ENCODE measurements at regions not wholly inside any gene's neighbourhood (a gene's known extent, or its start where the extent isn't known, plus 50 kb on each side); places are given as distances from the start of the nearest gene placed in this dataset.

DNA sequence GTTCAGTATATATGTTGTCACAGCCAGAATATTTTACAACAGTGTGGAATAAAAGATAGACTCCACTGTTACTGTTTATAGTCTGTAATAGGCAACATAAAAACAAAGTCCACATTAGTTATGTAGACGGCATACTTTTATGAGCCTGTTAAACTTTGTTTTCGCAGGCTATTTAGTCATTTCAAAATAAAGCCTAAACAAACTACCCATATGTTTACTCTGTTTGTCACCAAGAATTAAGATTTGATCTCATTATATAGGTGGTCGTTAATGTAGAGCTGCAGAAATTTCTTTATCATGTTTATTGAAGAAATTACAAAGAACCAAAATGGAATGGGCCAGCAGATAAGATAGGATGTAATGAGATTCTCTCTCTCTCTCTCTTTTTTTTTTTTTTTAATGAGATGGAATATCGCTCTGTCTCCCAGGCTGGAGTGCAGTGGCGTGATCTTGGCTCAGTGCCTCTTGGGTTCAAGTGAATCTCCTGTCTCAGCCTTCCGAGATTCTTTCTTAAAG lies 943.8 kb upstream of the SOX9 start:
- 100% methylated on average over 3 of the region's 6 CpGs for WGBS (ENCODE audit: insufficient coverage)
- H3K27ac ChIP-seq (ENCODE audit: low read length in 2 of 2): no peak overlapping the region
- no peak overlapping the region for H3K4me3 ChIP-seq (ENCODE audit: control extremely low read depth in 1 of 5, extremely low read depth in 1 of 5, insufficient read depth in 1 of 5, low read depth in 2 of 5, low read length in 4 of 5)
- no peaks in the 10 kb centered on the region for H3K4me1 Mint-ChIP-seq
- H2AFZ ChIP-seq (ENCODE audit: insufficient read depth, low read depth, low read length, poor library complexity, severe bottlenecking): no peak overlapping the region
- no peaks in the 10 kb centered on the region for H4K20me1 ChIP-seq (ENCODE audit: control insufficient read depth, insufficient read depth, low read length, poor library complexity, severe bottlenecking)
- POLR2A ChIA-PET: no interaction called here
- H3K36me3 ChIP-seq (replicated peaks in 1 of 2; ENCODE audit: control extremely low read depth in 1 of 2, control insufficient read depth in 1 of 2, extremely low read depth in 1 of 2, insufficient read depth in 2 of 2, low read length in 1 of 2): no peaks in the 10 kb centered on the region
- TF ChIP-seq, protein P1, sequence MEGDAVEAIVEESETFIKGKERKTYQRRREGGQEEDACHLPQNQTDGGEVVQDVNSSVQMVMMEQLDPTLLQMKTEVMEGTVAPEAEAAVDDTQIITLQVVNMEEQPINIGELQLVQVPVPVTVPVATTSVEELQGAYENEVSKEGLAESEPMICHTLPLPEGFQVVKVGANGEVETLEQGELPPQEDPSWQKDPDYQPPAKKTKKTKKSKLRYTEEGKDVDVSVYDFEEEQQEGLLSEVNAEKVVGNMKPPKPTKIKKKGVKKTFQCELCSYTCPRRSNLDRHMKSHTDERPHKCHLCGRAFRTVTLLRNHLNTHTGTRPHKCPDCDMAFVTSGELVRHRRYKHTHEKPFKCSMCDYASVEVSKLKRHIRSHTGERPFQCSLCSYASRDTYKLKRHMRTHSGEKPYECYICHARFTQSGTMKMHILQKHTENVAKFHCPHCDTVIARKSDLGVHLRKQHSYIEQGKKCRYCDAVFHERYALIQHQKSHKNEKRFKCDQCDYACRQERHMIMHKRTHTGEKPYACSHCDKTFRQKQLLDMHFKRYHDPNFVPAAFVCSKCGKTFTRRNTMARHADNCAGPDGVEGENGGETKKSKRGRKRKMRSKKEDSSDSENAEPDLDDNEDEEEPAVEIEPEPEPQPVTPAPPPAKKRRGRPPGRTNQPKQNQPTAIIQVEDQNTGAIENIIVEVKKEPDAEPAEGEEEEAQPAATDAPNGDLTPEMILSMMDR (IDR thresholded peaks at IDR 0.05): no peak
- no peak for TF ChIP-seq EZH2 (IDR thresholded peaks at IDR 0.05; ENCODE audit: borderline replicate concordance, insufficient read depth, low read depth, low read length, poor library complexity, severe bottlenecking)
- H3K9me3 Mint-ChIP-seq (ENCODE audit: insufficient read depth): no peaks in the 10 kb centered on the region
- H3K27ac Mint-ChIP-seq: no peak overlapping the region
- intact Hi-C loops (cut with micrococcal nuclease): no loop called here
- no peak for ATAC-seq (ENCODE audit: low read depth)
- CTCF ChIA-PET: no interaction called here
- H3K4me2 ChIP-seq (replicated peaks; ENCODE audit: low read depth, low read length, poor library complexity, severe bottlenecking): no peak overlapping the region
- H3K4me1 ChIP-seq (ENCODE audit: control insufficient read depth in 2 of 2, insufficient read depth in 2 of 2, low read length in 2 of 2): no peaks in the 10 kb centered on the region
- no peaks in the 10 kb centered on the region for H3K79me2 ChIP-seq (ENCODE audit: control insufficient read depth, insufficient read depth, low read length)
- no peaks in the 10 kb centered on the region for H3K27me3 Mint-ChIP-seq
- H3K9ac ChIP-seq (ENCODE audit: low read length): no peak overlapping the region
- H3K4me3 Mint-ChIP-seq: no peak overlapping the region
- DNase-seq: no peak
- H3K27me3 ChIP-seq (replicated peaks in 1 of 4; ENCODE audit: control extremely low read depth in 1 of 4, control insufficient read depth in 3 of 4, insufficient read depth in 4 of 4, low read length in 3 of 4): no peaks in the 10 kb centered on the region
- H3K9me3 ChIP-seq (ENCODE audit: control extremely low read depth in 1 of 3, control insufficient read depth in 2 of 3, insufficient read depth in 1 of 3, low read length in 2 of 3): peaks cover 0 to 2% (median 0%) of the 10 kb centered on the region in 3 donors

DNA sequence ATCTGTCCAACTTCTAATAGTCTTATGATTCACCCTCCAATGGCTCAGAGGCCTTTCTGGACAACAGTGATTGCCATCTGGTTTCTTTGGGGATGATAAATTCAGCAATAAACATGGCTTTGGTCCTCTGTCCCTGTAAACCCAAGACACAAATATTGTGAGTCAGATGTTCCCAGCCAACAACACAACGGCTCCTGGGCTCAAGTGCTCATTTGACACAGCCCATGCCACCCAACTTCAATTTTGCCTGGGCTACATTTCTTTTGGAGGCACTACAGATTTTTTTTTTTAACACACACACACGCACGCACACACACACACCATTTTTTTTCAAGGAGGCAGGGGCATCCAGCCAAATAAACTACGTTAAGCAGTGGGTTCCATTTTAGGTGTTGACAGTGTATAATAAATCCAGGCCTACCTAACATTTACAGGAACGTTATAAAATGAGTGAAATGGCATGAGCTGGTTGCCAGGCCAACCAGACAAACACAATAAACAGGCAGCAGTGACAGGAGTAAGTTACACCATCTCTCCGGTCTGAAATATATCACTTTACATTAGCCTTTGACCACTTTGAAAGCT lies 939.9 kb upstream of the SOX9 start:
- DNase-seq (no peak), ATAC-seq (ENCODE audit: low read depth) (no peak)
- Histone ChIP-seq H3K9me3 (ENCODE audit: control extremely low read depth in 1 of 3, control insufficient read depth in 2 of 3, insufficient read depth in 1 of 3, low read length in 2 of 3) (peaks cover 0 to 2% (median 0%) of the 10 kb centered on the region in 3 donors), H3K4me1 (ENCODE audit: control insufficient read depth in 2 of 2, insufficient read depth in 2 of 2, low read length in 2 of 2) (no peaks in the 10 kb centered on the region), H3K79me2 (ENCODE audit: control insufficient read depth, insufficient read depth, low read length) (no peaks in the 10 kb centered on the region), H4K20me1 (ENCODE audit: control insufficient read depth, insufficient read depth, low read length, poor library complexity, severe bottlenecking) (no peaks in the 10 kb centered on the region), H3K27me3 (replicated peaks in 1 of 4; ENCODE audit: control extremely low read depth in 1 of 4, control insufficient read depth in 3 of 4, insufficient read depth in 4 of 4, low read length in 3 of 4) (no peaks in the 10 kb centered on the region), H3K36me3 (replicated peaks in 1 of 2; ENCODE audit: control extremely low read depth in 1 of 2, control insufficient read depth in 1 of 2, extremely low read depth in 1 of 2, insufficient read depth in 2 of 2, low read length in 1 of 2) (no peaks in the 10 kb centered on the region), H3K4me3 (ENCODE audit: control extremely low read depth in 1 of 5, extremely low read depth in 1 of 5, insufficient read depth in 1 of 5, low read depth in 2 of 5, low read length in 4 of 5) (no peak overlapping the region), H2AFZ (ENCODE audit: insufficient read depth, low read depth, low read length, poor library complexity, severe bottlenecking) (no peak overlapping the region), H3K27ac (ENCODE audit: low read length in 2 of 2) (no peak overlapping the region), H3K9ac (ENCODE audit: low read length) (no peak overlapping the region), H3K4me2 (replicated peaks; ENCODE audit: low read depth, low read length, poor library complexity, severe bottlenecking) (no peak overlapping the region)
- TF ChIP-seq EZH2 (IDR thresholded peaks at IDR 0.05; ENCODE audit: borderline replicate concordance, insufficient read depth, low read depth, low read length, poor library complexity, severe bottlenecking): no peak
- TF ChIP-seq, protein P1 (IDR thresholded peaks at IDR 0.05): no peak
- Mint-ChIP-seq H3K4me3 (no peak overlapping the region), H3K9me3 (ENCODE audit: insufficient read depth) (no peaks in the 10 kb centered on the region), H3K27ac (no peak overlapping the region), H3K4me1 (no peaks in the 10 kb centered on the region), H3K27me3 (no peaks in the 10 kb centered on the region)
- 64% methylated on average over 1 of the region's 6 CpGs for WGBS (ENCODE audit: insufficient coverage)
- ChIA-PET POLR2A (no interaction called here), CTCF (no interaction called here)
- intact Hi-C loops (cut with micrococcal nuclease): no loop called here

Measured in B cell (primary cell).